Nephron progenitor cell (in vitro differentiated cells): ENCODE measurements at regions not wholly inside any gene's neighbourhood (a gene's known extent, or its start where the extent isn't known, plus 50 kb on each side); places are given as distances from the start of the nearest gene placed in this dataset.

ENCODE experiments used
- DNase-seq: peaks from one replicate; pipeline ENCODE4 v3.0.0; 2021
- H3K27ac Mint-ChIP-seq: 2 replicates; pipeline ENCODE4 v1.8.0; 2021; ENCODE audit warnings: mild to moderate bottlenecking, moderate library complexity, mixed read lengths
- H3K27me3 Mint-ChIP-seq: 2 replicates; pipeline ENCODE4 v1.8.0; 2021; ENCODE audit warnings: mild to moderate bottlenecking, low read depth, mixed read lengths; ENCODE audit not compliant: poor library complexity
- H3K36me3 Mint-ChIP-seq: 2 replicates; pipeline ENCODE4 v1.8.0; 2021; ENCODE audit warnings: low read depth, mixed read lengths
- H3K4me1 Mint-ChIP-seq: 2 replicates; pipeline ENCODE4 v1.8.0; 2021; ENCODE audit warnings: mixed read lengths
- H3K4me3 Mint-ChIP-seq: 2 replicates; pipeline ENCODE4 v1.8.0; 2021; ENCODE audit warnings: mild to moderate bottlenecking, moderate library complexity, mixed read lengths
- H3K9me3 Mint-ChIP-seq: 2 replicates; pipeline ENCODE4 v1.8.0; 2021; ENCODE audit warnings: mild to moderate bottlenecking, moderate library complexity, mixed read lengths
- TF ChIP-seq, protein P1 (sequence below): fragments of 200-600 bp; sonication (generic); IDR thresholded peaks from 2 replicates; pipeline ENCODE4 v1.5.0; 2021; ENCODE audit warnings: antibody characterized with exemption

DNA sequence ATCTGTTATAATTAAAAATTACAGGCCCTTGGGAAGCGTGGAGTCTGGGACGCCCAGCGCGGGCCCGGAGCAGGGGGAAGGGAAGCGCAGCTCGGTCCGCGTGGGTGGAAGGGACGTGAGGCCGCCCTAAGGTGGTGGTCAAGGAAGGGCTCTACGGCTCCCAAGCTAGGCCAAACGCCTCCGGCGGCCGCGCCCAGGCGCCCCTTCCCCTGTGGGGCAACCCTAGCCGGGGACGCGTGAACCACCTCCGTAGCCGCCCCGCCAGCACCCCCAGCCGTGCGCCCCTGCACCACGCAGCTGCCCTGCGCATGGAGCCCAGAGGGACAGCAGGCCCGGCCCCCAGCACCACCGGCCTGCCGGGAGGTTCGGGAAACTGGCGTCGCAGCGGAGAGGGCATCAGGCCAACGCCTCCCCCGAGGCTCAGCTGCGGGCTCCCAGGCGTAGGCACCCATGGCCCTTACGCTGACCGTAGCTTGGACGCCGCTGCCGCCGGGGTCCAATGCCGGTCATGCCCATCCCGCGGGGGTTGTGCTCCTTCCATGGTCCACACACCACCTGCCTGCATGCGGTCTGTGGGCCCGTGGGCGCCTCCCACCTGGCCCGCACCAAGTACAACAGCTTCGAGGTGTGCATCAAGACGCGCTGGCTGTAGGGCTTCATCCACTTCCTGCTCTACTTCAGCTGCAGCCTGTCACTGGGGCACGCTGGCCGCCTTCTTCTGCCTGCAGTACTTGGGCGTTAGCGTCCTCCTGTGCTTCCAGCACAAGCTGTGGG lies 166.7 kb downstream of the SEPTIN7 start:
- H3K36me3 Mint-ChIP-seq: no peaks in the 10 kb centered on the region
- H3K9me3 Mint-ChIP-seq: peaks cover 5% of the 10 kb centered on the region
- no peak for DNase-seq
- peaks cover 6% of the 10 kb centered on the region for H3K27me3 Mint-ChIP-seq
- TF ChIP-seq, protein P1, sequence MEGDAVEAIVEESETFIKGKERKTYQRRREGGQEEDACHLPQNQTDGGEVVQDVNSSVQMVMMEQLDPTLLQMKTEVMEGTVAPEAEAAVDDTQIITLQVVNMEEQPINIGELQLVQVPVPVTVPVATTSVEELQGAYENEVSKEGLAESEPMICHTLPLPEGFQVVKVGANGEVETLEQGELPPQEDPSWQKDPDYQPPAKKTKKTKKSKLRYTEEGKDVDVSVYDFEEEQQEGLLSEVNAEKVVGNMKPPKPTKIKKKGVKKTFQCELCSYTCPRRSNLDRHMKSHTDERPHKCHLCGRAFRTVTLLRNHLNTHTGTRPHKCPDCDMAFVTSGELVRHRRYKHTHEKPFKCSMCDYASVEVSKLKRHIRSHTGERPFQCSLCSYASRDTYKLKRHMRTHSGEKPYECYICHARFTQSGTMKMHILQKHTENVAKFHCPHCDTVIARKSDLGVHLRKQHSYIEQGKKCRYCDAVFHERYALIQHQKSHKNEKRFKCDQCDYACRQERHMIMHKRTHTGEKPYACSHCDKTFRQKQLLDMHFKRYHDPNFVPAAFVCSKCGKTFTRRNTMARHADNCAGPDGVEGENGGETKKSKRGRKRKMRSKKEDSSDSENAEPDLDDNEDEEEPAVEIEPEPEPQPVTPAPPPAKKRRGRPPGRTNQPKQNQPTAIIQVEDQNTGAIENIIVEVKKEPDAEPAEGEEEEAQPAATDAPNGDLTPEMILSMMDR: no peak
- H3K4me1 Mint-ChIP-seq: no peaks in the 10 kb centered on the region
- H3K4me3 Mint-ChIP-seq: no peak overlapping the region
- no peak overlapping the region for H3K27ac Mint-ChIP-seq

DNA sequence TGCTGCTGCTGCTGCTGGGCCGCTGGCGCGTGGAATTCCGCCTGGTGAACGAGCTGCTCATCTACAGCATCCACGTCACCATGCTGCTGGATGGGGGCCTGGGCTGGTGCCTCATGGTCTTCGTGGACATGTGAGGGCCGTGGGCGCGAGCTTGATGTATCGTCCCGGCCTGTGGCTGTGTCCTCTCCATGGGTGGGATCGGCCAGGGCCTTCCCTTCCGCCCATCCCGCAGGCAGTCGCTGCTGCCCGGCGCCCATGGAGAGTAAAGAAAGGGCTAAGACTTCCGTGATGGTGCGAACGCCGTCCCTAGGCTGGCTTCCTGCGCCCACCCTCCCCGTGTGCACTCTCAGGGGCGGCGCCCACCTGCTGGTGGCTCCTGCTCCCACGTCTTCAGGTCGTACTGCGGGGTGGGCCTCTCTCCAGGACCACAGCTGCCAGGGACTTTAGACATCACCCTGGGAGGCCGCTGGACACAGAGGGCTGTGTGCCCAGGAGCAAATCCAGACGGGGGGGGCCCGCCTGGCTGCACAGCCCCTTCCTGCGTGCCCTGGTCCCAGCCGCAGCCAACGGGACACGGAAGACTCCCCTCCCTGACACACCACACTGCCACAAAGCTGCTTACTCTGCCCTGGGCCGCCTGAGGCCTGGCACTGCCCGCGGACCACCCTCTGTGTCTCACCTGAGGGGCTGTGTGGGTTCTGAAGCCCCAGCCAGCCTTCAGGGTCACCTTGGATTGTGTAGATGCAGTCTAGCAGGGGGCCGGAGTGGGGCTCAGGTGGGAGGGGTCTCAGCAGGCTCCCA lies 167.5 kb downstream of the SEPTIN7 start:
- peaks cover 5% of the 10 kb centered on the region for H3K9me3 Mint-ChIP-seq
- no peaks in the 10 kb centered on the region for H3K36me3 Mint-ChIP-seq
- H3K4me3 Mint-ChIP-seq: no peak overlapping the region
- TF ChIP-seq, protein P1: no peak
- no peak for DNase-seq
- H3K27me3 Mint-ChIP-seq: peaks cover 6% of the 10 kb centered on the region
- H3K27ac Mint-ChIP-seq: no peak overlapping the region
- H3K4me1 Mint-ChIP-seq: no peaks in the 10 kb centered on the region

DNA sequence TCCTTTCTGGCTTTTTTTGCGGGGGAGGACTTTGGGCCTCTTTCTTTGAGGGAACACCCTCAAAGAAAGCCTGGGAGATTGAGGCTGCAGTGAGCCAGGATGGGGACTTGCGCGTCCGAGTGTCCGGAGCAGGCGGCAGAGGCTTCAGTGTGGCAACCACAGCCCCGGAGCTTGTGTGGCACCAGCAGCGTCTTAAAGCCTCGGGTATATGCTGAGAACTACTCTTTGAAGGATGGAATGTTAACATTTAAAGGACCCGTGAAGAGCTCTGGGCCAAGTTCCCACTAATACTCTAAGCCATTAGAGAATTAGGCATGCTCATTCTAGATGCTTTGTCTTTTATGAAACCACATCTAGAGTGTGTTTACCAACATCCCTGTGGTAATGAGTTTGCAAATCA lies 168.2 kb downstream of the SEPTIN7 start:
- TF ChIP-seq, protein P1: no peak
- Mint-ChIP-seq H3K27ac (no peak overlapping the region), H3K4me3 (no peak overlapping the region), H3K4me1 (no peaks in the 10 kb centered on the region), H3K36me3 (no peaks in the 10 kb centered on the region), H3K27me3 (peaks cover 6% of the 10 kb centered on the region), H3K9me3 (peaks cover 5% of the 10 kb centered on the region)
- DNase-seq: no peak

DNA sequence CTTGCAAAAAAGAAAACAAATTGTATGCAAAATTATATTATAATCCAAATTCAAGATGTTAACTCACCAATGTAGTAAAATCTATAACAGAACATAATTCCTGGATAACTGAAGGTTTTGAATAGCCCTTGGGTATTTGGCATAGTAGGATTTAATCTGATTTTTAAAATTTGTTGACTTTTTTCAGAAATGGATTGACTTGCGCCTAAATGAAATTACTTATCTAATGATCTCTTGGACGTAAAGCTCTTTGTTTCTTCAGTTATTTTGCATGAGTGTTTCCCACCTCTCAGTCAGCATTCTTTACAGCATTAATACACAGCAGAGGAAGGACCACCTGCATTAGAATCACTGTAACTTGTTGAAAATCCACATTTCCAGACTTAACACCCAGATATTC lies 169.6 kb downstream of the SEPTIN7 start:
- peaks cover 6% of the 10 kb centered on the region for H3K27me3 Mint-ChIP-seq
- H3K4me1 Mint-ChIP-seq: no peaks in the 10 kb centered on the region

DNA sequence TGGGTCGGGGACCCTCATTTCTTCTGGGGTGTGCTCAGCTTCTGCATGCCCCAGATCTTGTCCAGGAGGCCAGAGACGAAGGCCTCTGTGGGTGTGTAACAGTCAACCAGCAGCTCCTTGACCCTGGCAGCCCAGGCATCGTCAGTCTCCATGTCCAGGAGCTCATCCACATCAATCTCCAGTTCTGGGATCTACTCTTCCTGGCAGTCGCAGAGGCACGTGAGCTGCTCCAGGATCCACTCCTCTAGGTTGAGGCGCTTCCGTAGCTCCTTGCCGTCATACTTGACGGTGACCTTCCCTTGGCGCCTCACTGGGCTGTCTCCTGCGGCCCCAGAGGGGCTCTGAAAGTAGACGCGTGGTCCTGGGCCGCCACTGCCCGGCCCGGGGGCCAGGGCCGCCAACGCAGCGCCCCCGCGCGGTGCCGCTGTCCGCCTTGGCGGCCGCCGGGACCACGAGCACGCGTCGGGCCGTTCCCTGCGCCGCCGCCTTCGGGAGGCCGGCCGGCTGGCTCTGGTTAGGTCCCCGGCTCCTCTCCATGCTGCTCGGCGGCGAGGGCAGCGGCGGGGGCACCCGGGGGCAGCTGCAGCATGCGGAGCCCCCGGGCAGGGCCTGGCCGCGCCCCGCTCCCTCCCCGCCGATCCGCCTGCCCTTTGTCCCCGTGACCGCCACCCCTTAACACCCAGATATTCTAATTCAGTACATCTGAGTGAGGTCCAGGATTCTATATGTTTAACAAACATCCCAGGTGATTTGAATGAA lies 170.5 kb downstream of the SEPTIN7 start:
- H3K36me3 Mint-ChIP-seq: no peaks in the 10 kb centered on the region
- H3K27ac Mint-ChIP-seq: no peak overlapping the region
- no peak for DNase-seq
- TF ChIP-seq, protein P1: no peak
- peaks cover 6% of the 10 kb centered on the region for H3K27me3 Mint-ChIP-seq
- H3K4me1 Mint-ChIP-seq: no peaks in the 10 kb centered on the region
- no peak overlapping the region for H3K4me3 Mint-ChIP-seq
- peaks cover 5% of the 10 kb centered on the region for H3K9me3 Mint-ChIP-seq

More for the DNA sequence above, 169.6 kb downstream of the SEPTIN7 start:
- no peaks in the 10 kb centered on the region for H3K36me3 Mint-ChIP-seq
- peaks cover 5% of the 10 kb centered on the region for H3K9me3 Mint-ChIP-seq
- H3K4me3 Mint-ChIP-seq: no peak overlapping the region
- TF ChIP-seq, protein P1: no peak
- no peak for DNase-seq
- H3K27ac Mint-ChIP-seq: no peak overlapping the region
